ENCODE measurements at regions not wholly inside any gene's neighbourhood (a gene's known extent, or its start where the extent isn't known, plus 50 kb on each side); places are given as distances from the start of the nearest gene placed in this dataset.

DNA sequence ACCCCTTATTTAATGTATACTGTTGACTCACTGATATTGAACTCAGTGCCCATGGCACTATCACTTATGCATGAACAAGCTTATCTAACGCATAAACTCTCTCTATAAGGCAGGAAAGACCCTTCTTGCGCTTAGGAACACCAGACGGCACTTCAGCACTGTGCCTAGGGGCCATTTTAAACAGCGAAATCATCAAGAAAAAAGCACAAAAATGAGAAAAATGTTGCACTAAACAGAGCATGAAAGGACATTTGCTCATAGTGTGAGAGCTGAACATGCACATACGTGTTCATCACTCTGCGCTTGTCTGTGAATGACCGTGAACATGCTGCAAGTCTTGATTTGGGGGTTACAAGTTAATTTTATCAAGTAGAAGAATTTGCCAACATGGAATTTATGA, 109.6 kb downstream of the WDR11 start:
- ATAC-seq (no peak), DNase-seq (ENCODE audit: low spot score) (no peak)
- Mint-ChIP-seq H3K4me3 (no peak overlapping the region), H3K4me1 (ENCODE audit: low read depth in 2 of 2) (no peaks in the 10 kb centered on the region), H3K27ac (no peak overlapping the region), H3K36me3 (no peaks in the 10 kb centered on the region), H3K27me3 (peaks cover 13 to 17% of the 10 kb centered on the region in 2 donors), H3K9me3 (no peaks in the 10 kb centered on the region)

DNA sequence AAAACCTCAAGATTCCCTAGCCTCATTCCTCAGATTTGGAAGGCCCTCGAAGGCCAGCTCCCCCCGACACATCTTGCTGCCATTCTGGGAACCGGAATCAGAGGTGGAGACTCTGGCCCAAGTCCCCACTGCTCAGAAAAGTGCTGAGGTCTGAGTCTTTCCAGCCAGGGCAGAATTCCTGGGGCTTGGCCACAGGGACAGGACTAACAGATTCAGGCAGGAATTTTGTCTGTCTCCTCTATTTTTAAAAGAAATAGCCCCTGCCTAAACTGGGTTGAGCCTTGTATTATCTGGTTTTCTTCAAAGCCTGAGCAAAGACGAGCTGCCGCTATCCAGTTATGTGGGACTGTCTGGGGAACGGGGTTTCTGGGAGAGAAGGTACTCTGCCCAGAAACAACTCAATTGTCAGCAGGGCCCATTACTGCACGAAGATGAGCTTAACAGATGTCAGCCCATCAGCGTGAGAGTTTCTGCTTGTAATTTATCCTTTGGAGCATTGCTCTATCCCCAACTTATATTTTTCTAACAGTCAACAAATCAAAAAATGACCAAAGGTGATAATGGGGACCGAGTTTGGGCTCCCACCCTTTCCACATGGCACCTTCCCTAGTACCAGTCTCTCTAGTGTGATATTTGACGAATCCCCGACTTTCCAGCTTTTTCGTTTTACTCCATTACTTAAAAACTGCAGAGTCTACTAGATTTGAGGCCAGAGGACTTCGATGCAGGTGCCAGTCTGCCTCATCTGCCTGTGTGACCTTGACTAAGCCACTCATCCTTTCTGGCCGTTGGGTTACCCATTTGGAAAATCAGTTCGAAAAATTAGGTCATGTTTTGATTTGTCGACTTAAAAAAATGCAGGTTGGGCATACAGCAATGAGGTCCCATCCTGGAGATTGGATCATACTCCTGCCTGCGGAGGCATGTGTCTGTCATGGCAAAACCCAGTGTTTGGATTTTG, 110.9 kb downstream of the WDR11 start:
- ATAC-seq (no peak), DNase-seq (ENCODE audit: low spot score) (no peak)
- no peak overlapping the region for H3K4me3 Mint-ChIP-seq
- H3K9me3 Mint-ChIP-seq: no peaks in the 10 kb centered on the region
- no peaks in the 10 kb centered on the region for H3K36me3 Mint-ChIP-seq
- peaks cover 14 to 18% of the 10 kb centered on the region in 2 donors for H3K27me3 Mint-ChIP-seq
- H3K4me1 Mint-ChIP-seq (ENCODE audit: low read depth in 2 of 2): no peaks in the 10 kb centered on the region
- no peak overlapping the region for H3K27ac Mint-ChIP-seq

DNA sequence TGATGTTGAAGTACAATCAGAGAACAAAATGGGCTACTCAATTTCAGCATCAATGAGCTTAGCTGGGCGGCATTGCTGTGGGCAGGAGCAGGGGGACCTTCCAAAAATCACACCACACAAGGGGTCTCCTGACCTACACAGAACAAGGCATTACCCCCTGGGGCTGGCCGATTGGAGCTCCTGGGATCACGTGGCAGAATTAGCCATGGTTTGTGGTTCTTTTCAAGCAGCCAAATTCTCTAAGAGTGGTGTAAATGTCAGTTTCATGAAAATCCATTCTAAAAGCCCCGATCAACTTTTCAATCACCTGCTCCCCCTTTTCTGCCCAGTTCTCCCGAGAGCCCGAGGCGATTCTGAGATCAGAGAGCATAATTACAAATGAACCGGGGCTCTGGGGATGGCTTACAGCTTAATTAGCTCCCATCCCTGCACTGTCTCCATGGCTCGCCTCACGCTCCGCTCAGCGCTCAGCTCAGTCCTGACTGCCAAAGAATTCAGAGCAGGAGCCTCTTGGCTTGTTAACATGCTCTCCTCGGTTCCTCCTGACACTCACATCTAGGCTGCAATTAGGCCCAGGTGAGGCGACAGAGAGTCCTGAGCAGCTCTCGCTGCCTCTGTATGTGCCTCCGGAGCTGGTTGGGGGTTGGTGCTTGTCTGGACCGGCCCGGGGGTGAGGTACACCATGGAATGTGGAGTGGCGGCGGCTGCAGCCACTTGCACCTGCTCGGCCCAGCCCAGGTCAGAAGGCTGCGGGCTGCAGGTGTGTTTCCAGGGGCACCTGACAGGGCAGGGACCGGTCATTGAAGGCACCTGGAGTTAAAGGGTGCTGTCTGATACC, 111.8 kb downstream of the WDR11 start:
- Mint-ChIP-seq H3K36me3 (no peaks in the 10 kb centered on the region), H3K27me3 (peaks cover 15 to 27% of the 10 kb centered on the region in 2 donors), H3K4me3 (no peak overlapping the region), H3K4me1 (ENCODE audit: low read depth in 2 of 2) (no peaks in the 10 kb centered on the region), H3K9me3 (no peaks in the 10 kb centered on the region), H3K27ac (no peak overlapping the region)
- no peak for DNase-seq (ENCODE audit: low spot score)
- peak; percentile 32 to 36 for ATAC-seq

DNA sequence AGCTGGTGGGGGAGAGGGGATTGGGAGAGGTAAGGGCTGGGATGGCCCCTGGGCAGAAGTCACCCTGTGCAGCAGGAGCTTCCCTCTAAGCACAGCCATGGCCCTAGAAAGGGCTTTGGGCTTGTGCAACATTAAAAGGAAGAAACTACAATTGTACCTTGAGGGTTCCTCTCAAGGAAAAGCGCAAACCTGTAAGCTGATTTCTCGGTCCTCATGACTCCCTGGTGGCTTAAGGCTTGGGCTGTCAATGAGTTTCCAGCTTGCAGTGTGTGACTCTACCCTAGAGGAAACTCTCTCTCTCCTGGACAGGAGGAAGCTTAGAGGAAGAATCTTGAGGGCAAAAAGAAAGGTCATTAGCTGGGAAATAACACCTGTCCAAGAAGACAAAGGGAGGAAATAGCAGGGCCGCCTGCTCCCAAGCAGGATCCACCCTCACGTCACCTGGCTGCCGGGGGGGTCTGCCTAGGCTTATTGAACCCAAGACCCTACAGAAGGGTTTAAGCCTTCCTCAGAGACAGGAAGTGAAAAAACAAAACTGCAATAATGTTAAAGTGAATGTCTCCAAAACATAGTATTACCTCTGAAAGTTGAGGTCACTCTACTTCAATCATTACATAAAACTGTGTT, 112.5 kb downstream of the WDR11 start:
- Mint-ChIP-seq H3K36me3 (no peaks in the 10 kb centered on the region), H3K27me3 (peaks cover 19 to 34% of the 10 kb centered on the region in 2 donors), H3K9me3 (no peaks in the 10 kb centered on the region), H3K4me1 (ENCODE audit: low read depth in 2 of 2) (peaks cover 0 to 1% of the 10 kb centered on the region in 2 donors), H3K4me3 (no peak overlapping the region), H3K27ac (no peak overlapping the region)
- DNase-seq (ENCODE audit: low spot score): no peak
- no peak for ATAC-seq

DNA sequence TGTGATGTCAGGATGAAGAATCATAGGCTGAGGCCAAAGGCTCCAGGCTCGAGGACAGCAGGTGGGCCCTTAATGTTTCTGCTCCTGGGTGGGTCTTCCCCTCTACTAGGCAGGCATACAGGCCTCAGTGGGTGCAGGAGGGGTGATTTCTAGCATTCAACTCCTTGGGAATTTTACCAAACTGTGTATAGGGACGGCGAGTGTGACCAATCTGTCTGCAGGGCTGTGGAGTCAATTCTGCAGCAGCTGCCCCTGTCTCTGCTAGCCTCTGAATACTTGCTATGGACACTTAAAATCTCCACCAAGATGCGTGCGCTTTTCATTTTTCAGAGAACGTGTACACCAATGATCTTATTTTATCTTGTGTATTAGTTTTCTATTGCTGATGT, 115.5 kb downstream of the WDR11 start:
- Mint-ChIP-seq H3K27ac (no peak overlapping the region), H3K4me3 (no peak overlapping the region), H3K4me1 (ENCODE audit: low read depth in 2 of 2) (peaks cover 7 to 11% of the 10 kb centered on the region in 2 donors), H3K9me3 (no peaks in the 10 kb centered on the region), H3K36me3 (no peaks in the 10 kb centered on the region), H3K27me3 (peaks cover 30 to 51% of the 10 kb centered on the region in 2 donors)
- no peak for DNase-seq (ENCODE audit: low spot score)
- ATAC-seq: no peak

DNA sequence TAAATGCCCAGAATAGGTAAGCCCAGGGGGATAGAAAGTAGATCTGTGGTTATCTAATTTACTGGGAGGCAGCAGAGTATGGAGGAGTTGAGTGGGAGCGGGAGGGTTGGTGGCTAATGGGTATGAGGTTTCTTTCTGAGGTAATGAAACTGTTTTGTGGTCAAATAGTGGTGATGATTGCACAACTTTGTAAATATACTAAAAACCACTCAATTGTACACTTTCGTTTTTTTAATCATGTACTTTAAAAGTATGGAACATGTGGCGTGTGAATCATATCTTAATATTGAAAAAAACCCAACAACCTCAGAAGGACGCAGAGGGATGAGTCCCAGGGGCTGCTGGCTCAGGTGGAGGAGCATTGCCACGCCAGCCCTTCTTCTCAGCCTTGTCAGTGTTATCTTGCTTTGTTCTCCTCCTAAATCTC, 118.1 kb downstream of the WDR11 start:
- ATAC-seq: peak in 1 of 2 donors; percentile 39

DNA sequence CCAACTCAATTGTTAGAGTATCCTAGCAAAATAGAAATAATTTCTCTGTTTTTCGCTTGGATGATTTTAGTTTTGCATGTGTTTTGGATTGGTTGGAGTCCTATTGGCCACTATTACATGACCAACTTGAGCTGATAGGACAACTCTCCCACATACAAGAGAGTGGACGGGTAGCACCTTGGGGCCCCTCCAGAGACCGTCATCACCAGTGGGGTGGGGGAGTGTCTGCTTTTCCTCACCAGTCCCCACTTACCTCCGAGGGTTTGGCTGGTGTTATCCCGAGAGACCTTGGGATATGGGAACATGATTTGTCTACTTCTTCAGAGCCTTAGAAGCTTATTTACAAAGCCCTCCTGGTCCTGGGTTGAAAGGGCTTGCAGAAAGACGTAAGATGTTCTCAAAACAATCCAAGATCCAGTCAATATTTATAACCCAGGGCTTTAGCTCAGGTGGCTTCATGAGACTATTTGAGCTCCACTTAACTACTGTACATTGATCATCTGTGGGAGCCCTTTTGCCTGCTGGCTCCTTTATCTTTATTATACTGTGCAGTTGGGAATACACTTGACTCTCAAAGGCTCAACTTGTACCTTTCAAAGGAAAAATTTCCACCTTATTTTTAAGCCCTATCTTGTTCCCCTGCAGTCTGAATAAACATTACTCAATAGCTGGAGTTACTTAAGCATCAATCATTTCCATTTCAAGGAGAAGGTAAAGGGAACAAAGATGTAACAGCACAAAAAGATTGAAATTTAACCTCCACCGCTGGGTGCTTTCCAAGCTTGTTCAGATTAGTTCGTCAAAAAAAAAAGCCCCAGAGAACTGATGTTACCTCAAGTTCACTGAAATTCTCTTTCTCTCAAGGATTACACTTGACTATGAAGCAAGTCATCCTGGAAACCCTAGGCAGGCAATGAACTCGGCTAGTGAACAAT, 119.7 kb downstream of the WDR11 start:
- Mint-ChIP-seq H3K9me3 (no peaks in the 10 kb centered on the region), H3K36me3 (peaks cover 7% of the 10 kb centered on the region), H3K4me3 (no peak overlapping the region), H3K27ac (no peak overlapping the region), H3K4me1 (ENCODE audit: low read depth in 2 of 2) (peaks cover 7 to 11% of the 10 kb centered on the region in 2 donors), H3K27me3 (peaks cover 39 to 75% of the 10 kb centered on the region in 2 donors)
- DNase-seq (ENCODE audit: low spot score) (no peak), ATAC-seq (no peak)

More for the DNA sequence above, 118.1 kb downstream of the WDR11 start:
- Mint-ChIP-seq H3K27me3 (peaks cover 35 to 67% of the 10 kb centered on the region in 2 donors), H3K4me1 (ENCODE audit: low read depth in 2 of 2) (peaks cover 7 to 11% of the 10 kb centered on the region in 2 donors), H3K27ac (peak overlapping the region in 1 of 2 donors; percentile 41), H3K9me3 (no peaks in the 10 kb centered on the region), H3K4me3 (peak overlapping the region; percentile 10), H3K36me3 (peaks cover 4% of the 10 kb centered on the region)
- no peak for DNase-seq (ENCODE audit: low spot score)

DNA sequence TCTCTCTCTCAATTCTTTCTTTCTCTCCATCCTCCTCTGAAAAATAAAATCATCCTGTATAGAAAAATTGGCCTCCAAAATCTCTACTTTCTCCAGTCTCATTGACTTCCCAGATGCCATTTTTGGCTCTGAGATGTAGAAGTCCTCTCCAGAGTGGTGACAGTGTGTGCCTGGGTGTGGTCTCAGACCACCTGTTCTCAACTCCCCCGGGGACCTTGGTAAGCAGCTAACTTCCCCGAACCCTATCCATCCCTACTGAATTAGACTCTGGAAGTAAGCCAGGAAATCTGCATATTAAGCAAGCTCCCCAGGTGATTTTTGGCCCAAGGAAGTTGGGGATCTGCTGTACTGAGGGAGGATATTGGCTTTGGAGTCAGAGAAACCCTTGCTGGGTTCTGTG, 120.5 kb downstream of the WDR11 start:
- Mint-ChIP-seq H3K27me3 (peaks cover 46 to 79% of the 10 kb centered on the region in 2 donors), H3K4me1 (ENCODE audit: low read depth in 2 of 2) (peaks cover 7 to 11% of the 10 kb centered on the region in 2 donors), H3K27ac (no peak overlapping the region), H3K9me3 (no peaks in the 10 kb centered on the region), H3K36me3 (peaks cover 7% of the 10 kb centered on the region), H3K4me3 (no peak overlapping the region)
- ATAC-seq (no peak), DNase-seq (ENCODE audit: low spot score) (no peak)

DNA sequence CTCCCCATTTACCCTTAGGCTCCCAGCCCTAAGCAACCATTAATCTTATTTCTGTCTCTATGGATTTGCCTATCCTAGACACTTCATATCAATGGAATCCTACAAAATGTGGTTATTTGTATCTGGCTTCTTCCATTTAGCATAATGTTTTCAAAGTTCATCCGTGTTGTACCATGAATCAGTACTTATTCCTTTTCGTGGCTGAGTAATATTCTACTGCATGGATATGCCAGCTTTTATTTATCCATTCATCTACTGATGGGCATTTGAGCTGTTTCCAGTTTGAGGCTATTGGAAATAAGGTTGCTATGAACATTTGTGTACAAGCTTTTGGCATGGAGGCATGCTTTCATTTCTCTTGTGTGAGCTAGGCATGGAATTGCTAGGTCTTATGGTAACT, 121.1 kb downstream of the WDR11 start:
- ATAC-seq (no peak), DNase-seq (ENCODE audit: low spot score) (no peak)
- Mint-ChIP-seq H3K4me3 (no peak overlapping the region), H3K36me3 (peaks cover 7% of the 10 kb centered on the region), H3K9me3 (no peaks in the 10 kb centered on the region), H3K27me3 (peaks cover 45 to 73% of the 10 kb centered on the region in 2 donors), H3K27ac (no peak overlapping the region), H3K4me1 (ENCODE audit: low read depth in 2 of 2) (peaks cover 7 to 11% of the 10 kb centered on the region in 2 donors)

DNA sequence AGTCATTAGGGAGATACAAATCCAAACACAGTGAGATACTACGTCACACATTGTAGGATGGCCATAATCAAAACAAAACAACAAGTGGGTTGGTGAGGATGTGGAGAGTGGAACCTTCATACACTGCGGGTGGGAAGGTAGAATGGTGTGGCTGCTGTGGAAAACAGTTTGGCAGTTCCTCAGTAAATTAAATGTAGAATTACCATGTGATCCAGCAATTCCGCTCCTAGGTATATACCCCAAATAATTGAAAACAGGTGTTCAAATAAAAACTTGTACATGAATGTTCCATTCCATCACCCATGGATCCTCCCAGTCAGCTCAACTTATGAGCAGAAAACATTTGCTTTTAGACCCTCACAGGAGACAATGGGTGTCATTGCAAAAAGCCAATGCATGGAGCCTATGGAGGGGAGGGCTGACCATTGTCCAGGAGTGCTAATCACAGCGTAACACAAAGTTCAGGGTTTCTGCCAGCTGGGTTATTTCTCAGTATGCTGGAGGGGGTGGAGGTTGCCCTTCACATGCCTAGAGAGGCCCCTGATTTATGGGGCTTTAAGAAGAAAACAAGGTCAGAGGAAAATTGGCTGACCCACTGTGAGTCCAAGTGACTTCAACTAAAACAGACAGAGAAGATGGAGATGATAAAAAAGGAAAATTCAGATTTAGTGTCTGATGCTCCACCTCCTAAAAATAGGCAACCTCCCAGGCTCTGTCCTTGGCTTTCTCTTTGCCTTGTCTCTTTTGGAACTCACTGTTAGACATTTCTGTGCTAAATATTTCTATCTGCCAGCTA, 124.1 kb downstream of the WDR11 start:
- no peaks in the 10 kb centered on the region for H3K4me1 Mint-ChIP-seq (ENCODE audit: low read depth in 2 of 2)
- no peak overlapping the region for H3K4me3 Mint-ChIP-seq
- peaks cover 43 to 64% of the 10 kb centered on the region in 2 donors for H3K27me3 Mint-ChIP-seq

DNA sequence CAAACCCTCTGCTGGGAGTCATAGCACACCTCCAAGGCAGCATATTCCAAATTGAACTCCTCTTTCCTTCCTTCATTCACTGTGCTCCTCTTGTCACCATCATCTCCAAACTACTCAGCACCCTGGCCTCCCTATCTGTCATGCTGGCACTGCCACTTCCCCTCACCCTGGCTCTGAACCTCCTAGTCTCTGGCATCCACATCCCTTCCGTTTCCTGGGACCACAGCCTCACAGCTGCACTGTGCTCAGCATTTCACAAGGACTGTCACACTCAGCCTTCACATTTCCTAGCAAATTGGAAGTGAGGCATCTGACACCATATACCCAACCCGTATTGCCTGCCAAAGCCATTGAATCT, 124.7 kb downstream of the WDR11 start:
- no peak overlapping the region for H3K4me3 Mint-ChIP-seq
- no peak for ATAC-seq
- no peaks in the 10 kb centered on the region for H3K4me1 Mint-ChIP-seq (ENCODE audit: low read depth in 2 of 2)
- H3K36me3 Mint-ChIP-seq: peaks cover 7% of the 10 kb centered on the region
- no peak overlapping the region for H3K27ac Mint-ChIP-seq
- DNase-seq (ENCODE audit: low spot score): no peak
- H3K9me3 Mint-ChIP-seq: no peaks in the 10 kb centered on the region
- peaks cover 40 to 66% of the 10 kb centered on the region in 2 donors for H3K27me3 Mint-ChIP-seq

More for the DNA sequence above, 124.1 kb downstream of the WDR11 start:
- DNase-seq (ENCODE audit: low spot score) (no peak), ATAC-seq (no peak)
- no peaks in the 10 kb centered on the region for H3K9me3 Mint-ChIP-seq
- H3K36me3 Mint-ChIP-seq: peaks cover 7% of the 10 kb centered on the region
- H3K27ac Mint-ChIP-seq: no peak overlapping the region

DNA sequence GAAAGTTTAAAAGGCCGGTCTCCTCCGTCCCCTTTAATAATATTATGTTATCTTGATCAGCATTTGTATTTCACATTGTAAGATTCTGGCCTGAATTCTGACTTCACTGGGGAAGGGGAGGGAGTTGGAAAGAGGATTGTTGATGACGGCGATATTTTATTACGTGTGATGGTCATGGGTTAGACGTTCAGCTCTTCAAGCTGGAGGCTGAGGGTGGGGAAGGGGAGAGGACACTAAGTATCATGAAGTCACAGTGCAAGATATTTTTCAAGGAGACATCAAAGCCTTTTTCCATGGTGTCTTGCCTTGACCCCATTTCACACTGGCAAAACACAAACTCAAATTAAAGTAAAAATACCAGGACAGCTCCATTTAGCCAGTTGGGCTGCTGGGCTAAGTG, 126.7 kb downstream of the WDR11 start:
- no peak for DNase-seq (ENCODE audit: low spot score)
- H3K27ac Mint-ChIP-seq: no peak overlapping the region
- no peaks in the 10 kb centered on the region for H3K9me3 Mint-ChIP-seq
- ATAC-seq: no peak
- H3K27me3 Mint-ChIP-seq: peaks cover 40 to 61% of the 10 kb centered on the region in 2 donors
- H3K4me3 Mint-ChIP-seq: no peak overlapping the region
- peaks cover 7% of the 10 kb centered on the region for H3K36me3 Mint-ChIP-seq
- H3K4me1 Mint-ChIP-seq (ENCODE audit: low read depth in 2 of 2): no peaks in the 10 kb centered on the region

Measured in natural killer cell treated with Interleukin-12 subunit alpha and Interleukin-12 subunit beta and Interleukin-15 and Interleukin-18, amount 100 ng/mL, for 72 hours (primary cell).